Tibial nerve (tissue), 4 donors: ENCODE measurements at regions not wholly inside any gene's neighbourhood (a gene's known extent, or its start where the extent isn't known, plus 50 kb on each side); places are given as distances from the start of the nearest gene placed in this dataset.

Experiments
- DNase-seq, 2 donors: peaks; one replicate each; pipeline ENCODE4 v3.0.0-alpha.2; 2019; ENCODE audit warnings: low spot score in 2 of 2
- H3K27ac ChIP-seq, 4 donors: fragments of 200-600 bp; sonication (generic) in 3 of 4; one replicate each; pipeline ENCODE4 v1.5.1; 2017 to 2019; ENCODE audit warnings: mild to moderate bottlenecking in 1 of 4
- H3K27me3 ChIP-seq, 2 donors: fragments of 200-600 bp; sonication (generic) in 1 of 2; one replicate each; pipeline versions ENCODE4 v1.5.1 to v1.6.0; 2017 to 2019
- H3K36me3 ChIP-seq, 3 donors: fragments of 200-600 bp; sonication (generic); one replicate each; pipeline ENCODE4 v1.5.1; 2018 to 2019
- H3K4me1 ChIP-seq, 4 donors: fragments of 200-600 bp; sonication (generic) in 3 of 4; one replicate each; pipeline ENCODE4 v1.5.1; 2017 to 2019
- H3K4me3 ChIP-seq, 4 donors: fragments of 200-600 bp; sonication (generic) in 3 of 4; one replicate each; pipeline ENCODE4 v1.5.1; 2017 to 2019; ENCODE audit warnings: mild to moderate bottlenecking in 1 of 4, moderate library complexity in 1 of 4
- H3K9me3 ChIP-seq, 4 donors: fragments of 200-600 bp; sonication (generic) in 3 of 4; one replicate each; pipeline ENCODE4 v1.5.1; 2017 to 2019
- CTCF ChIP-seq, 5 experiments: fragments of 200-600 bp in 3 of 5; fragments of 450-650 bp in 2 of 5; sonication (generic) in 3 of 5; IDR thresholded peaks; one replicate each; pipeline ENCODE4 v1.5.1; 2016 to 2019; ENCODE audit warnings: antibody characterized with exemption in 5 of 5, mild to moderate bottlenecking in 3 of 5, moderate library complexity in 2 of 5
- EP300 ChIP-seq, 2 donors: sonication (generic); formaldehyde crosslinking; IDR thresholded peaks; one replicate each; pipeline ENCODE4 v1.6.1; 2017; ENCODE audit warnings: antibody characterized with exemption in 2 of 2, mild to moderate bottlenecking in 1 of 2
- POLR2A ChIP-seq, 2 donors: fragments of 450-650 bp; IDR thresholded peaks; one replicate each; pipeline ENCODE4 v1.6.1; 2017; ENCODE audit warnings: antibody characterized with exemption in 2 of 2, mild to moderate bottlenecking in 2 of 2, moderate library complexity in 2 of 2
- WGBS, 2 donors: methylation state at CpG; one replicate each; pipeline ENCODE4 v1.1.5; 2018; 5-methylcytosine and 5-hydroxymethylcytosine counted together

GRCh38 chr7:81029511-81029910 lies 110.7 kb upstream of the SEMA3C start:
- Histone ChIP-seq H3K27ac (no peak overlapping the region), H3K4me3 (no peak overlapping the region), H3K27me3 (no peaks in the 10 kb centered on the region), H3K4me1 (no peaks in the 10 kb centered on the region), H3K36me3 (no peaks in the 10 kb centered on the region), H3K9me3 (no peaks in the 10 kb centered on the region)
- WGBS, 2 donors = 72 to 85% methylated on average over 3 of the region's 3 CpGs
- no peak for DNase-seq
- TF ChIP-seq CTCF (IDR thresholded peaks at IDR 0.05) = no peak
- TF ChIP-seq EP300 (IDR thresholded peaks at IDR 0.05) = no peak
- TF ChIP-seq POLR2A (IDR thresholded peaks at IDR 0.05) = no peak

GRCh38 chr7:81025360-81025759 lies 106.5 kb upstream of the SEMA3C start:
- H3K9me3 ChIP-seq = no peaks in the 10 kb centered on the region
- H3K4me3 ChIP-seq = no peak overlapping the region
- no peaks in the 10 kb centered on the region for H3K27me3 ChIP-seq
- DNase-seq = no peak
- no peak for TF ChIP-seq EP300 (IDR thresholded peaks at IDR 0.05)
- no peak for TF ChIP-seq CTCF (IDR thresholded peaks at IDR 0.05)
- no peak for TF ChIP-seq POLR2A (IDR thresholded peaks at IDR 0.05)
- H3K36me3 ChIP-seq = peaks cover 0 to 2% (median 0%) of the 10 kb centered on the region in 3 donors
- H3K4me1 ChIP-seq = no peaks in the 10 kb centered on the region
- no peak overlapping the region for H3K27ac ChIP-seq
- 86 to 87% methylated on average over 2 of the region's 2 CpGs for whole genome bisulfite sequencing, 2 donors

- Histone ChIP-seq H3K4me3 (no peak overlapping the region), H3K27ac (no peak overlapping the region), H3K36me3 (no peaks in the 10 kb centered on the region), H3K27me3 (no peaks in the 10 kb centered on the region), H3K4me1 (no peaks in the 10 kb centered on the region), H3K9me3 (peaks cover 0 to 4% (median 2%) of the 10 kb centered on the region in 4 donors)
- TF ChIP-seq EP300 (IDR thresholded peaks at IDR 0.05) (no peak), CTCF (IDR thresholded peaks at IDR 0.05) (no peak), POLR2A (IDR thresholded peaks at IDR 0.05) (no peak)
- WGBS, 2 donors = 94% methylated on average over 1 of the region's 1 CpG
- no peak for DNase-seq
Measured at GRCh38 chr7:81014908-81015307, 96.1 kb upstream of the SEMA3C start.

- Histone ChIP-seq H3K27ac (no peak overlapping the region), H3K4me1 (no peaks in the 10 kb centered on the region), H3K9me3 (peaks cover 0 to 4% (median 2%) of the 10 kb centered on the region in 4 donors), H3K4me3 (no peak overlapping the region), H3K36me3 (no peaks in the 10 kb centered on the region), H3K27me3 (no peaks in the 10 kb centered on the region)
- no peak for TF ChIP-seq POLR2A (IDR thresholded peaks at IDR 0.05)
- TF ChIP-seq CTCF (IDR thresholded peaks at IDR 0.05) = no peak
- TF ChIP-seq EP300 (IDR thresholded peaks at IDR 0.05) = no peak
- no peak for DNase-seq
- 52 to 67% methylated on average over 2 of the region's 2 CpGs for WGBS, 2 donors
Measured at GRCh38 chr7:81014266-81014665, 95.4 kb upstream of the SEMA3C start.

GRCh38 chr7:81013083-81013817 lies 94.4 kb upstream of the SEMA3C start:
- H3K9me3 ChIP-seq = peaks cover 0 to 4% (median 2%) of the 10 kb centered on the region in 4 donors
- H3K36me3 ChIP-seq = no peaks in the 10 kb centered on the region
- DNase-seq = no peak
- no peak overlapping the region for H3K4me3 ChIP-seq
- WGBS, 2 donors = 25 to 30% methylated on average over 2 of the region's 2 CpGs
- H3K4me1 ChIP-seq = no peaks in the 10 kb centered on the region
- TF ChIP-seq POLR2A (IDR thresholded peaks at IDR 0.05) (no peak), EP300 (IDR thresholded peaks at IDR 0.05) (peak in 1 of 2 donors; percentile 20)
- H3K27me3 ChIP-seq = no peaks in the 10 kb centered on the region
- peak overlapping the region in 2 of 4 donors; percentile 42 to 68 for H3K27ac ChIP-seq
